Colonic mucosa (tissue), 4 donors: ENCODE measurements at regions not wholly inside any gene's neighbourhood (a gene's known extent, or its start where the extent isn't known, plus 50 kb on each side); places are given as distances from the start of the nearest gene placed in this dataset.

ENCODE experiments used
- DNase-seq: peaks from one replicate; pipeline ENCODE4 v3.0.0-alpha.2; 2020
- H3K27ac ChIP-seq: fragments of 200-600 bp; one replicate; pipeline ENCODE4 v1.8.0; 2021
- H3K27me3 ChIP-seq: fragments of 200-600 bp; one replicate; pipeline ENCODE4 v1.8.0; 2021
- H3K36me3 ChIP-seq: fragments of 200-600 bp; one replicate; pipeline ENCODE4 v1.8.0; 2021
- H3K4me1 ChIP-seq: fragments of 200-600 bp; one replicate; pipeline ENCODE4 v1.8.0; 2021; ENCODE audit warnings: mild to moderate bottlenecking
- H3K4me3 ChIP-seq: fragments of 200-600 bp; one replicate; pipeline ENCODE4 v1.8.0; 2021
- H3K9ac ChIP-seq, 2 donors: one replicate each; pipeline ENCODE4 v1.7.0; 2013; ENCODE audit warnings: control low read depth in 2 of 2, low read depth in 2 of 2, low read length in 2 of 2
- H3K9me3 ChIP-seq: fragments of 200-600 bp; one replicate; pipeline ENCODE4 v1.8.0; 2021
- CTCF ChIP-seq: fragments of 200-600 bp; IDR thresholded peaks from one replicate; pipeline ENCODE4 v1.8.0; 2022; ENCODE audit warnings: antibody characterized with exemption, mild to moderate bottlenecking
- intact Hi-C: fragments of 100-400 bp; cut with DNase I; formaldehyde crosslinking; loops from one replicate; pipeline ENCODE4 v1.14.1; 2022
- donor health status: healthy.
- donor health status: DM: no; HTN: no; CAD: no.
- donor health status: DM: no; HTN: no; CAD: no.

GRCh38 chr1:115214098-115214497 is 124.0 kb downstream of the NGF start:
- H3K9ac ChIP-seq, result no peak overlapping the region
- no peaks in the 10 kb centered on the region for H3K27me3 ChIP-seq
- H3K27ac ChIP-seq, result no peak overlapping the region
- H3K4me3 ChIP-seq, result no peak overlapping the region
- H3K9me3 ChIP-seq, result no peaks in the 10 kb centered on the region
- intact Hi-C loops, result no loop called here
- TF ChIP-seq CTCF, result no peak
- H3K4me1 ChIP-seq, result no peaks in the 10 kb centered on the region
- no peak for DNase-seq
- no peaks in the 10 kb centered on the region for H3K36me3 ChIP-seq

GRCh38 chr1:115213130-115213529 is 123.8 kb upstream of the TSPAN2 start:
- H3K27ac ChIP-seq, result no peak overlapping the region
- intact Hi-C loops, result no loop called here
- no peak overlapping the region for H3K4me3 ChIP-seq
- no peak for TF ChIP-seq CTCF
- H3K9ac ChIP-seq, result no peak overlapping the region
- H3K4me1 ChIP-seq, result no peaks in the 10 kb centered on the region
- no peaks in the 10 kb centered on the region for H3K9me3 ChIP-seq
- DNase-seq, result no peak
- no peaks in the 10 kb centered on the region for H3K27me3 ChIP-seq
- no peaks in the 10 kb centered on the region for H3K36me3 ChIP-seq

- TF ChIP-seq CTCF, result no peak
- H3K9ac ChIP-seq, result no peak overlapping the region
- no peaks in the 10 kb centered on the region for H3K36me3 ChIP-seq
- no peak for DNase-seq
- no peaks in the 10 kb centered on the region for H3K4me1 ChIP-seq
- no peak overlapping the region for H3K4me3 ChIP-seq
- H3K9me3 ChIP-seq, result no peaks in the 10 kb centered on the region
- H3K27me3 ChIP-seq, result no peaks in the 10 kb centered on the region
- intact Hi-C loops, result no loop called here
- H3K27ac ChIP-seq, result no peak overlapping the region
These were observed 121.9 kb upstream of the TSPAN2 start for GRCh38 chr1:115211071-115211745.

- no peak overlapping the region for H3K9ac ChIP-seq
- no peaks in the 10 kb centered on the region for H3K4me1 ChIP-seq
- no peak overlapping the region for H3K4me3 ChIP-seq
- no peak for TF ChIP-seq CTCF
- H3K9me3 ChIP-seq, result no peaks in the 10 kb centered on the region
- intact Hi-C loops, result no loop called here
- no peak overlapping the region for H3K27ac ChIP-seq
- H3K36me3 ChIP-seq, result no peaks in the 10 kb centered on the region
- H3K27me3 ChIP-seq, result no peaks in the 10 kb centered on the region
- no peak for DNase-seq
These were observed 121.0 kb upstream of the TSPAN2 start for GRCh38 chr1:115210302-115210711.

- intact Hi-C loops, result no loop called here
- Histone ChIP-seq H3K36me3 (no peaks in the 10 kb centered on the region), H3K27ac (no peak overlapping the region), H3K4me1 (no peaks in the 10 kb centered on the region), H3K27me3 (no peaks in the 10 kb centered on the region), H3K4me3 (no peak overlapping the region), H3K9ac (no peak overlapping the region), H3K9me3 (no peaks in the 10 kb centered on the region)
- no peak for DNase-seq
- no peak for TF ChIP-seq CTCF
These were observed 115.2 kb upstream of the TSPAN2 start for GRCh38 chr1:115204513-115204912.
